ENCODE measurements at regions not wholly inside any gene's neighbourhood (a gene's known extent, or its start where the extent isn't known, plus 50 kb on each side); places are given as distances from the start of the nearest gene placed in this dataset.

GRCh38 chr3:40925231-40925630, 274.1 kb upstream of the CTNNB1 start:
- no peaks in the 10 kb centered on the region for H3K27me3 ChIP-seq
- no peaks in the 10 kb centered on the region for H3K4me1 ChIP-seq
- H3K4me3 ChIP-seq, result no peak overlapping the region
- no peaks in the 10 kb centered on the region for H3K9me3 ChIP-seq
- TF ChIP-seq POLR2AphosphoS5 (IDR thresholded peaks at IDR 0.05) (no peak), POLR2A (IDR thresholded peaks at IDR 0.05) (no peak), CTCF (IDR thresholded peaks at IDR 0.05) (no peak)
- no peak for DNase-seq (ENCODE audit: low spot score in 2 of 2)
- H3K36me3 ChIP-seq, result no peaks in the 10 kb centered on the region
- intact Hi-C loops (cut with DNase I; ENCODE audit: low total_unique reads), result loop anchor here (1.0 kb wide), 1 partner anchor 13 kb away; no protein-coding TSS in a partner anchor
- H3K27ac ChIP-seq, result no peak overlapping the region

- no peaks in the 10 kb centered on the region for H3K36me3 ChIP-seq
- TF ChIP-seq CTCF (IDR thresholded peaks at IDR 0.05) (no peak), POLR2A (IDR thresholded peaks at IDR 0.05) (no peak), POLR2AphosphoS5 (IDR thresholded peaks at IDR 0.05) (no peak)
- no peak for DNase-seq (ENCODE audit: low spot score in 2 of 2)
Observed at GRCh38 chr3:40930131-40930538, 269.2 kb upstream of the CTNNB1 start.

GRCh38 chr3:40930756-40931155, 268.5 kb upstream of the CTNNB1 start:
- Histone ChIP-seq H3K36me3 (no peaks in the 10 kb centered on the region), H3K4me3 (no peak overlapping the region), H3K4me1 (no peaks in the 10 kb centered on the region), H3K9me3 (no peaks in the 10 kb centered on the region), H3K27ac (no peak overlapping the region), H3K27me3 (no peaks in the 10 kb centered on the region)
- TF ChIP-seq POLR2AphosphoS5 (IDR thresholded peaks at IDR 0.05) (no peak), CTCF (IDR thresholded peaks at IDR 0.05) (no peak), POLR2A (IDR thresholded peaks at IDR 0.05) (no peak)
- intact Hi-C loops (cut with DNase I; ENCODE audit: low total_unique reads), result no loop called here
- DNase-seq (ENCODE audit: low spot score in 2 of 2), result no peak

More at GRCh38 chr3:40930131-40930538, 269.2 kb upstream of the CTNNB1 start:
- Histone ChIP-seq H3K4me1 (no peaks in the 10 kb centered on the region), H3K27ac (no peak overlapping the region), H3K9me3 (no peaks in the 10 kb centered on the region), H3K27me3 (no peaks in the 10 kb centered on the region), H3K4me3 (no peak overlapping the region)
- intact Hi-C loops (cut with DNase I; ENCODE audit: low total_unique reads), result no loop called here

- Histone ChIP-seq H3K4me1 (no peaks in the 10 kb centered on the region), H3K4me3 (no peak overlapping the region), H3K36me3 (no peaks in the 10 kb centered on the region), H3K9me3 (no peaks in the 10 kb centered on the region), H3K27ac (peak overlapping the region; percentile 69 to 80), H3K27me3 (no peaks in the 10 kb centered on the region)
- intact Hi-C loops (cut with DNase I; ENCODE audit: low total_unique reads), result loop anchor here (1.0 kb wide), 1 partner anchor 13 kb away; no protein-coding TSS in a partner anchor
- no peak for DNase-seq (ENCODE audit: low spot score in 2 of 2)
- TF ChIP-seq POLR2A (IDR thresholded peaks at IDR 0.05), result no peak
- TF ChIP-seq CTCF (IDR thresholded peaks at IDR 0.05), result no peak
- no peak for TF ChIP-seq POLR2AphosphoS5 (IDR thresholded peaks at IDR 0.05)
Observed at GRCh38 chr3:40938591-40938990, 260.7 kb upstream of the CTNNB1 start.

- peak in 1 of 2 donors; percentile 56 for DNase-seq (ENCODE audit: low spot score in 2 of 2)
- Histone ChIP-seq H3K27me3 (no peaks in the 10 kb centered on the region), H3K4me1 (no peaks in the 10 kb centered on the region), H3K36me3 (no peaks in the 10 kb centered on the region), H3K9me3 (no peaks in the 10 kb centered on the region), H3K27ac (peak overlapping the region; percentile 69 to 80), H3K4me3 (no peak overlapping the region)
- TF ChIP-seq POLR2A (IDR thresholded peaks at IDR 0.05) (no peak), CTCF (IDR thresholded peaks at IDR 0.05) (no peak), POLR2AphosphoS5 (IDR thresholded peaks at IDR 0.05) (peak in 1 of 3 donors; percentile 12)
- intact Hi-C loops (cut with DNase I; ENCODE audit: low total_unique reads), result no loop called here
Observed at GRCh38 chr3:40939030-40939740, 260.1 kb upstream of the CTNNB1 start.

All from breast epithelium (tissue), 4 donors.